Body of pancreas (tissue), 4 donors: ENCODE measurements at regions not wholly inside any gene's neighbourhood (a gene's known extent, or its start where the extent isn't known, plus 50 kb on each side); places are given as distances from the start of the nearest gene placed in this dataset.

Source experiments
- POLR2A ChIP-seq, 3 donors: fragments of 450-650 bp; IDR thresholded peaks; one replicate each; pipeline ENCODE4 v1.6.1; 2016; ENCODE audit warnings: antibody characterized with exemption in 3 of 3, mild to moderate bottlenecking in 2 of 3
- TF ChIP-seq, protein P1 (sequence below), 7 experiments: fragments of 450-650 bp in 4 of 7; fragments of 200-600 bp in 3 of 7; sonication (generic) in 3 of 7; IDR thresholded peaks; one replicate each; pipeline ENCODE4 v1.5.1; 2016 to 2019; ENCODE audit warnings: antibody characterized with exemption in 7 of 7

DNA sequence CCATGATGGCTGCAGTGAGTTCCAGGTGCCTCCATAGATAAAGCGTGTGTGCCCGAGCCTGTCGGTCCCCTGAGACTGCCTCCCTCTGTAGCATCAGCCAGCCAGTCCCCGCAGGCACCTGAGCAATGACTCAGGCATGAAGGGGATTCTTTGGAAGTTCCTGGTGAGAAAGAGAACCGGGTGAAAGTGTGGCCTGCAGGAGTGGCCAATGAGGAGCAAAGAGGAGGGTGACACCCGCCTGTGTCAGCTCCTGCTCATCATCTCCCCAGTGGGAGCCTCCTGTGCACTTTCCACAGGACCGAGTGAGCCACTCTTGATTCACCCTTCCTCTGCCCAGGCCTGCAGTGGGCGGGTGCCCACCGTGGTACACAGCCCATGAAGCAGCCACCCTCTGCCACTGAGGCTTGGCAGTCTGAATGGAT lies 71.2 kb upstream of the PTPN1 start:
- TF ChIP-seq, protein P1, sequence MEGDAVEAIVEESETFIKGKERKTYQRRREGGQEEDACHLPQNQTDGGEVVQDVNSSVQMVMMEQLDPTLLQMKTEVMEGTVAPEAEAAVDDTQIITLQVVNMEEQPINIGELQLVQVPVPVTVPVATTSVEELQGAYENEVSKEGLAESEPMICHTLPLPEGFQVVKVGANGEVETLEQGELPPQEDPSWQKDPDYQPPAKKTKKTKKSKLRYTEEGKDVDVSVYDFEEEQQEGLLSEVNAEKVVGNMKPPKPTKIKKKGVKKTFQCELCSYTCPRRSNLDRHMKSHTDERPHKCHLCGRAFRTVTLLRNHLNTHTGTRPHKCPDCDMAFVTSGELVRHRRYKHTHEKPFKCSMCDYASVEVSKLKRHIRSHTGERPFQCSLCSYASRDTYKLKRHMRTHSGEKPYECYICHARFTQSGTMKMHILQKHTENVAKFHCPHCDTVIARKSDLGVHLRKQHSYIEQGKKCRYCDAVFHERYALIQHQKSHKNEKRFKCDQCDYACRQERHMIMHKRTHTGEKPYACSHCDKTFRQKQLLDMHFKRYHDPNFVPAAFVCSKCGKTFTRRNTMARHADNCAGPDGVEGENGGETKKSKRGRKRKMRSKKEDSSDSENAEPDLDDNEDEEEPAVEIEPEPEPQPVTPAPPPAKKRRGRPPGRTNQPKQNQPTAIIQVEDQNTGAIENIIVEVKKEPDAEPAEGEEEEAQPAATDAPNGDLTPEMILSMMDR (IDR thresholded peaks at IDR 0.05), result no peak
- no peak for TF ChIP-seq POLR2A (IDR thresholded peaks at IDR 0.05)
